Hindlimb muscle (tissue), 1 donor: ENCODE measurements at regions not wholly inside any gene's neighbourhood (a gene's known extent, or its start where the extent isn't known, plus 50 kb on each side); places are given as distances from the start of the nearest gene placed in this dataset.
"Not testable (repeated sequence)": the region's sequence is repeated elsewhere in the genome, so short reads cannot be mapped to it uniquely, and the experiment has no call there.

ENCODE experiments used
- DNase-seq: peaks from one replicate; pipeline ENCODE4 v3.0.0-alpha.2; 2013

DNA sequence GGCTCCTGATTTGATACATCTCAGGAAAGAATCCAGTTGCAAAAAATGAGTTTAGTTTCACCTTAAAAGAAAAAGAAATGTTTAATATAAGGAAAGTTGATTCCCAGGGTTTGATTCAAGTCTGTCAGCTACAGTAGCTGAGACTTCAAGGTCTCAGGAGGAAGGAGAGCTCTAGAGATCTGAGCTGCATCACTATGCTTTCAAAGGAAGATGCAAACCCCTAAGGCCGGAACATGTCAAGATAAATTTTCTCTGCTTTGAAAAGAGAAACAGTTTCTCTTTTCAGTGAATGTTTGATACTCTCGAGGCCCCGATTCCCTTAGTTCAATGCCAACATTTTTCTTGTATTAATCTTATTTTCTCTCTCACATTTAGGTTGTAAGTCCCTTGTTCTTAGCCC is 128.6 kb downstream of the RGPD3 start:
- no peak for DNase-seq

DNA sequence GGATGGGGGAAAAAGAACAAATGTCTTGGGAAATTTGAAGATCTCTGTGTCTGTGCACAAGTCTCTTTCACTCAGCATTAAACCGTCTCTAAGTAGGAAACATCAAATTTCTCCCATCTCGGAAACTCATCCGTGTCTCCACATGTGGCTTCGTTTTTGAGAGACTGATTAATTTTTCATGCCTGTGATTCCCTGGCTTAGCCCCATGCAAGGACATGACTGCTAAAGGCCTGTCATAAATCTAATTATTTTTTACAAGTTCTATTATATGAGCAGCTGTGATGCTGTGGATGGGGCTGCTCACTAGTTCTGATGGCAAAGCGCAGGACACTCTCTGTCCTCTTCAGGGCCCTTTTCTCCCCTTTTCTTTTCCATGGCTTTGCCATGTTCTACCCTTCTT is 129.1 kb downstream of the RGPD3 start:
- no peak for DNase-seq

DNA sequence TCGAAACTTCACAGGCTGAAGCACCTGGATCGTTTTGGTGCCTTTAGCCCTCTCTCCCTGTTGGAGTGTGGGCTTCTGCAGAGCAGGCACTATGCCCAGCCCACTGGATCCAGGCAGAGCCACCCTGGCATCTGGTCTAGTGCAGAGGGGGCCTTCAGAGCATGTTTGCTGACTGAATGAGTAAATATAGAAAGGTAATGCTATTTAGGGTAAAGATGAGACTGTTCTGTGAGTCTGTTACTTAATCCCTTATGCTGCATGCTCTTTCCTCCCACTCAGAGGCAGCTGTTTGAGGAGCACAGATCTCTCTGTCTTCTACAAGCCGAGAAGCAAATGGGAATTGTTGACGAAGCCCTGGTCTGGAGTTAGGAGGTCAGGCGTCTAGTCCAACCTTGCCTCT is 130.2 kb downstream of the RGPD3 start:
- DNase-seq, result no peak

DNA sequence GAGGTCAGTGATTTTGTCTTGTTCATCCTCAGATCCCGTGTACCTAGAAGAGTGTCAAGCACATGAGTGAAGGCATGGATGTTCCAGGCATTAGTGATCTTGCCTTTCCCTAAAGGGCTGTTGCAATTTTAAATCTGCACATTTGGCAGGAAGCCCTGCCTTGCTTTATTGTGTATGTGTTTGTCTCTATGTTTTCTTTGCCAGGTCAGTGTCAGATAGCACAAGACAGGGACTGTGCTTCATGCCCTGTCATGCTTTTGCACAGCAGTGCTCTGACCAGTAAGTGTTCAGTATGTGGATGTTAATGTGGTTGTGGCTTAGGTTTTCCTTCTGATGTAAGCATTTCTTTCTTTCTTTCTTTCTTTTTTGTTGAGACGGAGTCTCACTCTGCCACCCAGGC is 131.5 kb downstream of the RGPD3 start:
- no peak for DNase-seq

DNA sequence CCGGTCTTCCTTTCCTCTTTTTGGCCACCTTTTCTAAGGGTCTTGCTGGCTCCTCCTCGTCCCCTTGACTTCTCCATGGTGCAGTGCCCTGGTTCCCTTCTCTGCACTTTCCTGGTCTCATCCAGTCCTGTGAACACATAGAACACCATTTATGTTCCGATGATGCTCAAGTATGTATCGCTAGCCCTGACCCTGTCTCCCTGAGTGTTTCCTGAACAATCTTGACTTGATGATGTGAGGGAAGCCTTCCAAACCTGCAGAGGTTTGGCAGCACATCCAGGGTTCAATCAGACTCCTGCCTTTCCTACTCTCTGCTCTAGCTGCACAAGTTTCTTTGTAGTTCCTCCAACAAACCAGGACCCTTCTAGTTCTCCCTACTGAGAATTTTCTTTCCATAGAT is 132.1 kb downstream of the RGPD3 start:
- DNase-seq, result no peak

DNA sequence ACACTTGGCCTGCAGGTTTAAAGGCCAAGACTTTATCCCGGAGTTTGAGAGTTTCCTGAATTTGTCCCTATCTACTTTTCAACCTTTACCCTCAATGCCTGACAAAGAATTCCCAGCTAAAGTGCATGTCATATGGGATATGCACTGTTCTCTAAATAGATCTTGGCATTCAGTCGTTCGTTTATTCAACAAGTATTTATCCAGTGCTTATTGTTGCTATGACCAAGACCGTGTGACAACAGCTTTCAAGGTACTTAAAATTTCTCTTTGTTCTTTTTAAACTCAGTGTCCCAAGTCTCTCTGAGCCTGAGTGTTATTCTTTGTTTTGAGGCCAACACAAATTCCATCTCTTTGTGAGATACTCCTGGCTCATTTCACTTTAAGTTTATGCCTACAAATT is 133.4 kb downstream of the RGPD3 start:
- no peak for DNase-seq

DNA sequence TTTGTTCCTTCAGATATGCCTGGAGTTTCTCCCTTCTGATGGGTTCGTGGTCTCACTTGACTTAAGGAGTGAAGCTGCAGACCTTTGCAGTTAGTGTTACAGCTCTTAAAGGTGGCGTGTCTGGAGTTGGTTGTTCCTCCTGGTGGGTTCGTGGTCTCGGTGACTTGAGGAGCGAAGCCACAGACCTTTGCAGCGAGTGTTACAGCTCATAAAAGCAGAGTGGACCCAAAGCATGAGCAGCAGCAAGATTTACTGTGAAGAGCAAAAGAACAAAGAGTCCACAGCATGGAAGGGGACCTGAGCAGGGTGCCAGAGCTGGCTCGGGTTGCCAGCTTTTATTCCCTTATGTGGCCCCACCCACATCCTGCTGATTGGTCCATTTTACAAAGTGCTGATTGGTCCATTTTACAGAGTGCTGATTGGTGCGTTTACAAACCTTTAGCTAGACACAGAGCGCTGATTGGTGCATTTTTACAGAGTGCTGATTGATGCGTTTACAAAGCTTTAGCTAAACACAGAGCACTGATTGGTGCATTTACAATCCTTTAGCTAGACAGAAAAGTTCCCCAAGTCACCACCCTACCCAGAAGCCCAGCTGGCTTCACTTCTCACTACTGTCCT is 134.8 kb downstream of the RGPD3 start:
- DNase-seq, result not testable (repeated sequence)

DNA sequence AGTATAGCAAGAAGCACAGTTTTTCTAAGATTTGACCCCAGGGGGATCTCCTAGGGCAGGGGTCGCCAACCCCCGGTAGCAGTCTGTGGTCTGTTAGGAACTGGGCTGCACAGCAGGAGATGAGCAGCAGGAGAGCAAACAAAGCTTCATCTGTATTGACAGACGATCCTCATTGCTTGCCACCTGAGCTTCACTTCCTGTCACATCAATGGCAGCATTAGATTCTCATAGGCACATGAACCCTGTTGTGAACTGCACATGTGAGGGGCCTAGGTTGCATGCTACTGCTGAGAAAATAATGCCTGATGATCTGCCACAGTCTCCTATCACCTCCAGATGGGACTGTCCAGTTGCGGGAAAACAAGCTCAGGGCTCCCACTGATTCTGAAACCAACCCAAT is 136.2 kb downstream of the RGPD3 start:
- DNase-seq, result no peak

DNA sequence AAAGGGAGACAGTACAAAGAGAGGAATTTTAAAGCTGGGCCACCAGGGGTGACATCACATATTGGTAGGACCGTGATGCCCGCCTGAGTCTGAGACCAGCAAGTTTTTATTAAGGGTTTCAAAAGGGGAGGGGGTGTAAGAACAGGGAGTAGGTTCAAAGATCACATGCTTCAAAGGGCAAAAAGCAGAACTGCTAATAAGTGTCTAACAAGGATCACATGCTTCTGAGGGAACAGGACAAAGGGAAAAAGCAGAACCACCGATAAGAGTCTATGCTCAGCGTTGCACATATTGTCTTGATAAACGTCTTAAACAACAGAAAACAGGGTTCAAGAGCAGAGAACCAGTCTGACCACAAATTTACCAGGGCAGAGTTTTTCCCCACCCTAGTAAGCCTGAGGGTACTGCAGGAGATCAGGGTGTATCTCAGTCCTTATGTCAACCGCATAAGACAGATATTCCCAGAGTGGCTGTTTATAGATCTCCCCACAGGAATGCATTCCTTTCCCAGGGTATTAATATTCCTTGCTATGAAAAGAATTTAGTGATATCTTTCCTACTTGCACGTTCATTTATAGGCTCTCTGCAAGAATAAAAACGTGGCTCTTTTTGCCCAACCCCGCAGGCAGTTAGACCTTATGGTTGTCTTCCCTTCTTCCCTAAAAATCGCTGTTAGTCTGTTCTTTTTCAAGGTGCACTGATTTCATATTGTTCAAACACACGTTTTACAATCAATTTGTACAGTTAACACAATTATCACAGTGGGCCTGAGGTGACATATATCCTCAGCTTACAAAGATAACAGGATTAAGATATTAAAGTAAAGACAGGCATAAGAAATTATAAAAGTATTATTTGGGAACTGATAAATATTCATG is 136.5 kb upstream of the UXS1 start:
- DNase-seq, result not testable (repeated sequence)

DNA sequence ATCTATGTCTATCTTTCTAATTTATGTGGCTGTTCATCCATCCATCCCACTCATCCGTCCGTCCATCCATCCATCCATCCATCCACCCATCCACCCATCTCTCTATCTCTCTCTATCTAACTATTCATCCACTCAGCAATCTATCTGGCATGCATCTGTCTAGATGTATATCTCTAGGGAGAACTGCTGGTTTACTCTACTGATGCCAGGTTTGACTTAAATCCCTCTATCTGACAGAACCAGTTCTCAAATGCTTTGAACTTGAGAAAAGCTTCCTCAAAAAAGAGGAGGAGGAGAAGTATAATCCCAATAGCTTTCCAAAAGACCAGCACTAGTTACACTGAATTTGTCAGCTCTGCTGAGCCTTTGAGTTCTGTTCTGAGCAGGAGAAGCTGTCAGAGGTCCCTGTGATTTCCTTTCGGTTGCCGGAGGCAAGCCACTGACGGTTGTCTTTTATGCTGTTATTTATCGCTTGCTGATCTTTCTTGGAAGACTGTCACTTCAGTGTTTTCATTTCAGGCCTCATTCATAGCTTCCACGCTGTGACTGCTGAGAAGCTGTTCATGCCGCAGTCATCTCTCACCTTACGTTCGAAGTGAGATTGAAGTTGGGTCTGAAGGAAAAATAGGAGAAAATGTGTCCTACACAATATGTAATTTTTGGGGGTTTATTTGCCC is 129.4 kb upstream of the UXS1 start:
- DNase-seq, result no peak

DNA sequence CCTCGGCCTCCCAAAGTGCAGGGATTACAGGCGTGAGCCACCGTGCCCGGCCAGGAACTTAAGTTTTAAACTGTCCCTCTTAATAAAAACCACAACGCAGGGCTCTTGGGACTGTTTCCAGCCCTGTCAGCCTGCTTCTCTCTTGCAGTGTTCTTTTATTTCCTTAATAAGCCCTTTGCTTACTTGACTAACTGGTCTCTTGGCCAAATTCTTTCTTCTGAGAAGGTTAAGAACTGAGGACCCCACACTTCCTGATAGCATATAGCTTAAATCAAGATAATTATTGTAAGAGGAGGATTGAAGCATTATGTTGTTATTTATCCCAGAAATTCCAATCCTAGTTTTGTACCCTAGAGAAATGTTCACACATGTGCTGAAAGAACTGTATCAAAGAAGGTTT is 128.2 kb upstream of the UXS1 start:
- DNase-seq, result no peak

DNA sequence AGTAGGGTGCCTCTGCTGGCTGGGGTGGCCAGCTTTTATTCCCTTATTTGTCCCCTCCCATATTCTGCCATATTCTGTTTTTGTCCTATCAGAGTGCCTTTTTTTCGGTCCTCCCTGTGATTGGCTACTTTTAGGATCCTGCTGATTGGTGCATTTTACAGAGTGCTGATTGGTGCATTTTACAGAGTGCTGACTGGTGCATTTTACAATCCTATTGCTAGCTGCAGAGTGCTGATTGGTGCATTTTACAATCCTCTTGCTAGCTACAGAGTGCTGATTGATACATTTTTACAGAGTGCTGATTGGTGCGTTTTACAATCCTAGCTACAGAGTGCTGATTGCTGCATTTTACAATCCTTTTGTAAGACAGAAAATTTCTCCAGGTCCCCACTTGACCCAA is 126.3 kb upstream of the UXS1 start:
- not testable (repeated sequence) for DNase-seq

DNA sequence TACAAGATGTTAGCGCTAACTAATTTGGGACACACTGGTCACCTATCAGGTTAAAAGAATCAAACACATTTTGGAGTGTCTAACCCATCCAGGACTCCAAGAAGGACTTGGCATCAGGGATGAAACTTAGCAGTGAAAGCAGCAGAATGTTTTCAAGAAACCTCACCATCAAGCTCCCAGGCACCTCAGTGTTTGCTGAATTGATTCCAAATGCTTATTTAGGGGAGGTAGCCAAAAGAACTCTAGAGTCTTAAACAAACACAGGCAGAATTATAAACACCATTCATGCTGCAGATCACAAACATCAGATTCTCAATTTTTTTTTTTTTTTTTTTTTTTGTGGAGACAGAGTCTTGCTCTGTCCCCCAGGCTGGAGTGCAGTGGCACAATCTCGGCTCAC is 122.8 kb upstream of the UXS1 start:
- no peak for DNase-seq

DNA sequence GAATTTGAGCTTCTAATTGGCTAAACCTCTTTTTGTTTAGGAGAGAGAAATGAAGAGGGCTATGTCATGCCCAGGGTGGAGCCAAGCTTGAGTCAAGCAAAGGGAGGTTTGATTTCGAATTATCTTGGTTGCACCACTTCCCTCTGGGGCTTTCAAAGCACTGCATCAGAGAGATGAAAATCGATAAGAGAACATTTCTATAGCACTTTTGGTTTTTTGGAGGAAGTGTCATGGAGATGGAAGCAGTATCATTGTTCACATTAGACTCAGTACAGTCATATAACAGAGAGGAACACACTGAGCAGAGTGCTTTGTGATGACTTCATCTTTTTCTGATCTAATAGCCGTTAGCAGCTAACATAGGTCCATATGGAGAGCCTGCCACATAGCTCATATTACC is 120.3 kb upstream of the UXS1 start:
- DNase-seq, result no peak

DNA sequence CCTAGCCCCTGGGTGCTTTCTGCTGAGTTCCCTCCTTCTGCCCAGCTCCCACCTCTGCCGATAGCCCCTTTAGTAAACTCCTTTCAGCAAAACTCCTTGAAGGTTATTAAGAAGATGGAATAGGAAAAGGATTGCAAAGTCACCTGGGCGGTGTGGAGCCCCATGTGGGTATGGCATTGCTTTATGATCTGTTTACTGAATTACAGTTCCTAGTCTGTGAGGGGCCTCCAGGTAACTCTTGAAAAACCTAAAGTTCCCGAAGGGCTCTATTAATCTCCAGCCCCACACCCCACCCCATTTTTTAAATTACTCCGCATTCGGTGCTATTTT is 116.9 kb upstream of the UXS1 start:
- no peak for DNase-seq

DNA sequence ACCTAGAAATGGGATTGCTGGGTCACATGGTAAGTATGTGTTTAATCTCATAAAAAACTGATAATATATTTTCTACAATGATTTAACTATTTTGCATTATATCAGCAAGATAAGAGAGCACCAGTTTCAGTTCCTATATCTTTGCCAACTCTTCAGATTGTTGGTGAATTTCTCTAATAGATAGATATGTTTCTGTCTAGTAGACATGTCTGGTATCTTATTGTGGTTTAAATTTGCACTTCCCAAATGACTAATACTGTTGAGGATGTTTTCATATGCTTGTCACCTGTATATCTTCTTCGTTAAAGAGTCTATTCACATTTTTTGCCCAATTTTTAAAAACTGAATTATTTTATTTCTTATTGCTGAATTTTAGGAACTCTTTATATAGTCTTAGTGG is 113.8 kb upstream of the UXS1 start:
- DNase-seq, result no peak

DNA sequence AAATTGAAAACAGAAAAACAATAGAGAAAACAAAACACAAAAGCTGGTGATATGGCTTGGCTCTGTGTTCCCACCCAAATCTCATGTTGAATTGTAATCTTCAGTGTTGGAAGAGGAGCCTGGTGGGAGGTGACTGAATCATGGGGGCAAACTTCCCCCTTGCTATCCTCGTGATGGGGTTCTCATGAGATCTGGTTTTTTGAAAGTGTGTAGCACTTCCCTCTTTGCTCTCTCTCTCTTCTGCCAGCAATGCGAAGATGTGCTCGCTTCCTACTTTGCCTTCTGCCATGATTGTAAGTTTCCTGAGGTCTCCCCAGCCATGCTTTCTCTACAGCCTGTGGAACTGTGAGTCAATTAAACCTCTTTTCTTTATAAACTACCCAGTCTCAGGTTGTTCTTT is 112.3 kb upstream of the UXS1 start:
- DNase-seq, result no peak

DNA sequence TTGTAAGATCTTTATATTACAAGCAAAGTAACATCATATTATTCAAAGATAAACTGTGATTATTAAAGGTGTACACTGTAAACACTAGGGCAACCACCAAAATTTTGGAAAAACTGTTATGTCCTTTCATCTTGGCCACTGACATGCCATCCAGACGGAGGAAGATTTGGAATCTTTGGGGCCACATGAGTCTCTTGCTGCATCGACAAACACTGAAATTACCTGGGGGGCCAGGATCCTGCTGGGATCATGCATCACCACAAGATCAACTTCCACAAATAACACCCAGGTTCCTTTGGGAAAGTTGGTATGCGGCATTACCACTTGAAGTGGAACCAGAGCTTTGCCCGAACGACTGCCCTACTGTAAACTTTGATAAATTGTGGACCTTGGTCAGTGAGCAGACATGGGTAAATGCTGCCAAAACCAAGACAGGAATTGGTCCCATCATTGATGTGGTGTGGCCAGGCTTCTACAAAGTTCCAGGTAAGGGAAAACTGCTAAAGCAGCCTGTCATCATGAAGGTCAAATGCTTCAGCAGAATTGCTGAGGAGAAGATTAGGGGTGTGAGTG is 110.6 kb upstream of the UXS1 start:
- no peak for DNase-seq

DNA sequence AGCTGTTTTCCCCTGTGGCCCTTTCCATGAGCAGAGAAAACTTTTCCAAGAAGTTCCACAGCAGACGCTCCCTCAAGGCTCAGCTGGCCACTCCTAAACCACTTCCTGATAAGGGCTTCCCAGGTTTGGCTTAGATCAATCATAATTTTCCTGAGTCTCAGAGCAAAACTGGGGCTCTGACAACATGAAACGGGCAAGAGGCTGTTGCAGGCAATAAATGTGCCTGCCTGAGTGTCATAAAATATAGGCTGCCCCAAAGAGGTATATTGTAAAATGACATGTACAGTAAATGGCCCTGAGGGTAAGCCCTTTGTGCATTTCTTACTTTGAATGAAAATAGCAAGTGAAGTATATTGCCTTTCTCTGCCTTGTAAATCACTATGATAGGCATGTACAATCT is 105.6 kb upstream of the UXS1 start:
- DNase-seq, result no peak

DNA sequence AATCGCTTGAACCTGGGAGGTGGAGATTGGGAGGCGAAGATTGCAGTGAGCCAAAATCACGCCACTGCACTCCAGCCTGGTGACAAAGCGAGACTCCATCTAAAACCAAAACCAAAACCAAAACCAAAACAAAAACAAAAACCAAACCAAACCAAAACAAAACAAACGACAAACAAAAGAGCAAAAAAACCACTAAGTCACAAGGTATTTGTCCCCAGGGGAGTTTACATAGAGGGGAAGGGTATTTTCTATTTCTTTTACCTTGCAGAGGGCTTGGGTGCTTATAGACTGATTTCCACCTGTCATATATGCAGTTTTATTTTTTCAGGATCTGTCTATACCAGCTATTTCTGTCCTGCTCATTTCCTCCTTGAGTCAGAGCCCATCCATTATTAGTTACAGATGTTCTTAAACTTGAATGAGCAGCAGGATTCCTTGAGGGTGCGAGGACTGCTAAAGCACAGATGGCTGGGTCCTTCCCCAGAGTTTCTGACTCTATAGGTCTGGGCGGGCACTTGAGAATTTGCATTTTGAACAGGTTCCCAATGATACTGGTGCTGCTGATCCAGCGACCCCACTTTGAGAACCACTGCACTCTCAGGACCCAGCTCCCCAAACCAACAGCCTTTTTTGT is 102.2 kb upstream of the UXS1 start:
- no peak for DNase-seq

DNA sequence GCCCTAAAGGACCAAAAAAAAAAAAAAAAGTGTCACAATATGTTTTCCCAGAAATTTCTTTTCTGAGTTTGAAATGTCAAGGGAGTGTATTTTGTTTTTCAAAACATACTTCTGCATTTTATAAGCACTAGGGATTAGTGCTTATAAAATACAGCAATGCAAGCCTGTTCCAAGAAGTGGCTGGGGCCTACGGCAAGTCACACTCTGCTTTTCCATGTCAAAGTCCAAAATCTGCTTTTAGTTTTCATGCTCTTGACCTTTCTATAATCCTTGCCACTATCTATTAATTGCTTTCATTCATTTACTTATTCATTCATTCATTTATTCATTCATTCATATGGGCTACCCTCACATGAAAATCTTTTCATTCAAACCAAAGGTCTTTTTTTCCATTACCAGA is 100.1 kb upstream of the UXS1 start:
- no peak for DNase-seq

DNA sequence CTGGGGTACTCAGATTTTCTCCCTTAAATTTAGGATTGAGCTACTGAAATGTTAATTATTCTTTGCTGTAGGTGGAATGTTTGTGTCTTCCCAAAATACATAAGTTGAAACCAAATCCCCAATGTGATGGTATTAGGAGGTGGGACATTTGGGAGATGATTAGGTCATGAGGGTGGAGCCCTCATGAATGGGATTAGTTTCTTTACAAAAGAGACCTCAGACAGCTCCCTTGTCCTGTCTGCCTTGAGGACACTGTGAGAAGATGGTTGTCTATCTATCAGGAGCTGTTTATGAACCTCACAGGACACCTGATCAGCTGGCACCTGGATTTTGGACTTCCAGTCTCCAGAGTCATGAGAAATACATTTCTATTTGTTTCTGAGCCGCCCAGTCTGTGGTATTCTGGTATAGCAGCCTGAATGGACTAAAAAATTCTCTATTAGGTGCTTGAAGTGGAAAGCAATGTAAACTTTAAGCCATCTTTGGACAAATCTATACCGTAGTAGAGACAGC is 99.2 kb upstream of the UXS1 start:
- no peak for DNase-seq

DNA sequence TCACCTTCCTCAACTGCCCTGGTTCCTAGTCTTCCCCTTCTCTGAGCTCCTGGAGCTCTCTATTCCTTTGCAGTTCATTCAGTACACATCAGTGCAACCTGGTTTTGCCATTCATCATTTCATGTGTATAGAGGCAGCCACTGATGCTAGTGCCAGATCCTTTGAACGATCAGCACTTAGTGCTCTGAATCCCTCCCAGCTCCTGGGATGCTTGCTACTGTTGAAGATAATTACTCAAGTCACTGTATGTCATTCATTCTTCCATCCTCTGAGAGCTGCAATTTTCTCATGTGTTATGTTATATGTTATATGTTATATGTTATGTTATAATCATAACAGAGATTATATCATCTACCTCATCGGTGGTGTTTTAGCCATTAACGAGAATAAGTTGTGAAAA is 98.5 kb upstream of the UXS1 start:
- no peak for DNase-seq
